HuH-7 (cell line): ENCODE measurements at regions not wholly inside any gene's neighbourhood (a gene's known extent, or its start where the extent isn't known, plus 50 kb on each side); places are given as distances from the start of the nearest gene placed in this dataset.

Experiments used
- DNase-seq: peaks from one replicate; pipeline ENCODE4 v3.0.0; 2011; ENCODE audit warnings: low spot score

- no peak for DNase-seq
Observed at GRCh38 chr18:24791751-24792545, 331.5 kb downstream of the HRH4 start.

GRCh38 chr18:24793742-24794141 is 333.3 kb downstream of the HRH4 start:
- no peak for DNase-seq

GRCh38 chr18:24795129-24795528 is 334.7 kb downstream of the HRH4 start:
- no peak for DNase-seq

GRCh38 chr18:24797981-24798380 is 337.5 kb downstream of the HRH4 start:
- DNase-seq, result no peak

- no peak for DNase-seq
Observed at GRCh38 chr18:24799176-24799575, 338.7 kb downstream of the HRH4 start.

- DNase-seq, result no peak
Observed at GRCh38 chr18:24799720-24800119, 339.3 kb downstream of the HRH4 start.

- no peak for DNase-seq
Observed at GRCh38 chr18:24801001-24801400, 340.6 kb downstream of the HRH4 start.

- no peak for DNase-seq
Observed at GRCh38 chr18:24802456-24802855, 342.0 kb downstream of the HRH4 start.

GRCh38 chr18:24805156-24805555 is 344.7 kb downstream of the HRH4 start:
- no peak for DNase-seq

- no peak for DNase-seq
Observed at GRCh38 chr18:24809173-24809950, 348.9 kb downstream of the HRH4 start.

- DNase-seq, result no peak
Observed at GRCh38 chr18:24810561-24811305, 350.3 kb downstream of the HRH4 start.

GRCh38 chr18:24811950-24812681 is 351.7 kb downstream of the HRH4 start:
- no peak for DNase-seq

GRCh38 chr18:24814521-24814920 is 354.1 kb downstream of the HRH4 start:
- no peak for DNase-seq

GRCh38 chr18:24817150-24817549 is 356.7 kb downstream of the HRH4 start:
- no peak for DNase-seq

- DNase-seq, result no peak
Observed at GRCh38 chr18:24817587-24818371, 357.3 kb downstream of the HRH4 start.

- no peak for DNase-seq
Observed at GRCh38 chr18:24818441-24818840, 358.0 kb downstream of the HRH4 start.

GRCh38 chr18:24819141-24819890 is 358.9 kb downstream of the HRH4 start:
- no peak for DNase-seq

- no peak for DNase-seq
Observed at GRCh38 chr18:24825397-24825796, 365.0 kb downstream of the HRH4 start.

GRCh38 chr18:24826605-24827004 is 366.2 kb downstream of the HRH4 start:
- DNase-seq, result no peak

GRCh38 chr18:24827501-24827900 is 367.1 kb downstream of the HRH4 start:
- DNase-seq, result no peak
